H9 (cell line): ENCODE measurements at regions not wholly inside any gene's neighbourhood (a gene's known extent, or its start where the extent isn't known, plus 50 kb on each side); places are given as distances from the start of the nearest gene placed in this dataset.

Source experiments
- DNase-seq: peaks from one replicate; pipeline ENCODE4 v3.0.0-alpha.2; 2017
- H2AFZ ChIP-seq: one replicate; pipeline ENCODE4 v1.6.1; 2013; ENCODE audit warnings: mild to moderate bottlenecking, low read length, control low read depth, moderate library complexity
- H2AK5ac ChIP-seq: 2 replicates; pipeline ENCODE4 v1.6.1; 2013; ENCODE audit warnings: low read length, control low read depth, mixed read lengths; ENCODE audit not compliant: insufficient read length
- H2BK120ac ChIP-seq: one replicate; pipeline ENCODE4 v1.6.1; 2013; ENCODE audit warnings: low read depth, mild to moderate bottlenecking, low read length, control low read depth, inconsistent platforms; ENCODE audit not compliant: poor library complexity, severe bottlenecking
- H2BK12ac ChIP-seq: 2 replicates; pipeline ENCODE4 v1.6.1; 2013; ENCODE audit warnings: low read length, control low read depth, mixed read lengths, low read depth; ENCODE audit not compliant: insufficient read length
- H2BK15ac ChIP-seq: 2 replicates; pipeline ENCODE4 v1.6.1; 2013; ENCODE audit warnings: low read depth, low read length, control low read depth
- H2BK20ac ChIP-seq: one replicate; pipeline ENCODE4 v1.6.1; 2013; ENCODE audit warnings: low read depth, mild to moderate bottlenecking, low read length, control low read depth, inconsistent platforms; ENCODE audit not compliant: poor library complexity, severe bottlenecking
- H2BK5ac ChIP-seq: 2 replicates; pipeline ENCODE4 v1.6.1; 2013; ENCODE audit warnings: low read length, control low read depth, mixed read lengths; ENCODE audit not compliant: insufficient read length
- H3K14ac ChIP-seq: 2 replicates; pipeline ENCODE4 v1.6.1; 2013; ENCODE audit warnings: low read length, control low read depth; ENCODE audit not compliant: insufficient read depth
- H3K18ac ChIP-seq: 2 replicates; pipeline ENCODE4 v1.6.1; 2013; ENCODE audit warnings: low read depth, mild to moderate bottlenecking, mixed read lengths, low read length, control low read depth; ENCODE audit not compliant: insufficient read length
- H3K23ac ChIP-seq: 2 replicates; pipeline ENCODE4 v1.6.1; 2013; ENCODE audit warnings: low read length, control low read depth, mixed read lengths, low read depth; ENCODE audit not compliant: insufficient read length
- H3K23me2 ChIP-seq: 2 replicates; pipeline ENCODE4 v1.6.1; 2013; ENCODE audit warnings: low read depth, mild to moderate bottlenecking, mixed read lengths, low read length, control low read depth; ENCODE audit not compliant: insufficient read length, poor library complexity, severe bottlenecking
- H3K27ac ChIP-seq: 2 replicates; pipeline ENCODE4 v1.5.1; 2013; ENCODE audit warnings: low read length, control low read depth, mixed read lengths, low read depth; ENCODE audit not compliant: insufficient read length
- H3K27me3 ChIP-seq: 2 replicates; pipeline ENCODE4 v1.6.1; 2013; ENCODE audit warnings: low read length, control low read depth, inconsistent platforms; ENCODE audit not compliant: insufficient read depth
- H3K4ac ChIP-seq: 2 replicates; pipeline ENCODE4 v1.6.1; 2013; ENCODE audit warnings: low read depth, mild to moderate bottlenecking, control low read depth, inconsistent platforms, low read length, moderate library complexity
- H3K4me1 ChIP-seq: 2 replicates; pipeline ENCODE4 v1.6.1; 2013; ENCODE audit warnings: low read length, control low read depth, inconsistent platforms; ENCODE audit not compliant: insufficient read depth
- H3K4me2 ChIP-seq: 2 replicates; pipeline ENCODE4 v1.6.1; 2013; ENCODE audit warnings: low read length, control low read depth, mixed read lengths; ENCODE audit not compliant: insufficient read length, insufficient read depth
- H3K56ac ChIP-seq: 2 replicates; pipeline ENCODE4 v1.6.1; 2013; ENCODE audit warnings: low read depth, mild to moderate bottlenecking, mixed read lengths, low read length, control low read depth; ENCODE audit not compliant: insufficient read length
- H3K79me1 ChIP-seq: 2 replicates; pipeline ENCODE4 v1.6.1; 2013; ENCODE audit warnings: low read depth, mild to moderate bottlenecking, moderate library complexity, low read length, control low read depth, inconsistent platforms; ENCODE audit not compliant: insufficient read depth, poor library complexity, severe bottlenecking
- H3K79me2 ChIP-seq: 2 replicates; pipeline ENCODE4 v1.6.1; 2013; ENCODE audit warnings: low read length, control low read depth, inconsistent platforms; ENCODE audit not compliant: insufficient read depth
- H3K9ac ChIP-seq: 2 replicates; pipeline ENCODE4 v1.6.1; 2013; ENCODE audit warnings: low read length, control low read depth, mixed read lengths; ENCODE audit not compliant: insufficient read length; ENCODE audit errors: extremely low read depth
- H3K9me3 ChIP-seq: one replicate; pipeline ENCODE4 v1.6.1; 2013; ENCODE audit warnings: low read depth, low read length, inconsistent platforms; ENCODE audit not compliant: control insufficient read depth
- H3T11ph ChIP-seq: one replicate; pipeline ENCODE4 v1.6.1; 2013; ENCODE audit warnings: mild to moderate bottlenecking, low read length, control low read depth, inconsistent platforms
- H4K20me1 ChIP-seq: one replicate; pipeline ENCODE4 v1.6.1; 2013; ENCODE audit not compliant: control insufficient read depth, insufficient read length, insufficient read depth
- H4K5ac ChIP-seq: 2 replicates; pipeline ENCODE4 v1.6.1; 2013; ENCODE audit warnings: low read depth, mild to moderate bottlenecking, mixed read lengths, low read length, control low read depth; ENCODE audit not compliant: insufficient read length
- H4K8ac ChIP-seq: replicated peaks from 2 replicates; pipeline ENCODE4 v1.6.1; 2013; ENCODE audit warnings: low read length, control low read depth, mixed read lengths, low read depth; ENCODE audit not compliant: insufficient read length
- H4K91ac ChIP-seq: 2 replicates; pipeline ENCODE4 v1.6.1; 2013; ENCODE audit warnings: low read depth, mild to moderate bottlenecking, moderate library complexity, mixed read lengths, low read length, control low read depth; ENCODE audit not compliant: insufficient read length
- H3K27ac Mint-ChIP-seq, 3 experiments: 2 replicates in 2 of 3; 3 replicates in 1 of 3; pipeline ENCODE4 v1.8.0; 2020 to 2021; ENCODE audit warnings: mixed read lengths in 3 of 3, mild to moderate bottlenecking in 1 of 3, moderate library complexity in 1 of 3
- H3K27me3 Mint-ChIP-seq: 2 replicates; pipeline ENCODE4 v1.8.0; 2021; ENCODE audit warnings: low read depth, mild to moderate bottlenecking, moderate library complexity, mixed read lengths
- H3K36me3 Mint-ChIP-seq, 3 experiments: 2 replicates in 2 of 3; 3 replicates in 1 of 3; pipeline ENCODE4 v1.8.0; 2020 to 2021; ENCODE audit warnings: low read depth in 3 of 3, mixed read lengths in 3 of 3; ENCODE audit not compliant: insufficient read depth in 1 of 3
- H3K4me1 Mint-ChIP-seq, 2 experiments: 2 replicates each; pipeline ENCODE4 v1.8.0; 2020; ENCODE audit warnings: mixed read lengths in 2 of 2
- H3K4me3 Mint-ChIP-seq, 2 experiments: 2 replicates in 1 of 2; 3 replicates in 1 of 2; pipeline ENCODE4 v1.8.0; 2020 to 2021; ENCODE audit warnings: mild to moderate bottlenecking in 2 of 2, mixed read lengths in 2 of 2, moderate library complexity in 1 of 2
- H3K9me3 Mint-ChIP-seq, 2 experiments: 2 replicates in 1 of 2; 3 replicates in 1 of 2; pipeline ENCODE4 v1.8.0; 2020; ENCODE audit warnings: mild to moderate bottlenecking in 2 of 2, mixed read lengths in 2 of 2, moderate library complexity in 1 of 2
- WGBS: extraction: QIAGEN DNeasy Blood & Tissue Kit; methylation state at CpG from one replicate; pipeline ENCODE4 v1.1.7; 2013; ENCODE audit warnings: missing lambda C conversion rate, low lambda C conversion rate, mixed read lengths; ENCODE audit not compliant: insufficient read length; ENCODE audit errors: extremely low coverage; 5-methylcytosine and 5-hydroxymethylcytosine counted together
- TF ChIP-seq, protein P1 (sequence below): fragments of 200-600 bp; sonication (generic); conservative IDR thresholded peaks from 3 replicates; pipeline ENCODE4 v1.8.0; 2021; ENCODE audit warnings: antibody characterized with exemption, mild to moderate bottlenecking

- Histone ChIP-seq H3K23ac (no peak overlapping the region), H3K4me1 (no peaks in the 10 kb centered on the region), H2BK5ac (no peak overlapping the region), H2AFZ (no peak overlapping the region), H3K56ac (no peak overlapping the region), H3K18ac (no peak overlapping the region), H2BK20ac (no peak overlapping the region), H4K8ac (no peak overlapping the region), H3K27me3 (no peaks in the 10 kb centered on the region), H4K5ac (no peak overlapping the region), H2BK12ac (no peak overlapping the region), H2BK15ac (no peak overlapping the region), H3K79me1 (no peaks in the 10 kb centered on the region), H4K20me1 (no peaks in the 10 kb centered on the region), H3K9me3 (no peaks in the 10 kb centered on the region), H2AK5ac (no peak overlapping the region), H3K27ac (no peak overlapping the region), H2BK120ac (no peak overlapping the region), H3K23me2 (no peaks in the 10 kb centered on the region), H3K4me2 (no peak overlapping the region), H3K14ac (no peak overlapping the region), H3K4ac (no peak overlapping the region), H3K79me2 (no peaks in the 10 kb centered on the region), H4K91ac (no peak overlapping the region), H3K9ac (no peak overlapping the region), H3T11ph (no peak overlapping the region)
- no peaks in the 10 kb centered on the region for H3K27me3 Mint-ChIP-seq
- DNase-seq: no peak
- no peaks in the 10 kb centered on the region for H3K4me1 Mint-ChIP-seq
- H3K4me3 Mint-ChIP-seq: no peak overlapping the region
- TF ChIP-seq, protein P1, sequence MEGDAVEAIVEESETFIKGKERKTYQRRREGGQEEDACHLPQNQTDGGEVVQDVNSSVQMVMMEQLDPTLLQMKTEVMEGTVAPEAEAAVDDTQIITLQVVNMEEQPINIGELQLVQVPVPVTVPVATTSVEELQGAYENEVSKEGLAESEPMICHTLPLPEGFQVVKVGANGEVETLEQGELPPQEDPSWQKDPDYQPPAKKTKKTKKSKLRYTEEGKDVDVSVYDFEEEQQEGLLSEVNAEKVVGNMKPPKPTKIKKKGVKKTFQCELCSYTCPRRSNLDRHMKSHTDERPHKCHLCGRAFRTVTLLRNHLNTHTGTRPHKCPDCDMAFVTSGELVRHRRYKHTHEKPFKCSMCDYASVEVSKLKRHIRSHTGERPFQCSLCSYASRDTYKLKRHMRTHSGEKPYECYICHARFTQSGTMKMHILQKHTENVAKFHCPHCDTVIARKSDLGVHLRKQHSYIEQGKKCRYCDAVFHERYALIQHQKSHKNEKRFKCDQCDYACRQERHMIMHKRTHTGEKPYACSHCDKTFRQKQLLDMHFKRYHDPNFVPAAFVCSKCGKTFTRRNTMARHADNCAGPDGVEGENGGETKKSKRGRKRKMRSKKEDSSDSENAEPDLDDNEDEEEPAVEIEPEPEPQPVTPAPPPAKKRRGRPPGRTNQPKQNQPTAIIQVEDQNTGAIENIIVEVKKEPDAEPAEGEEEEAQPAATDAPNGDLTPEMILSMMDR: no peak
- peaks cover 0 to 6% of the 10 kb centered on the region in 2 experiments; a peak in 2 of 5 replicates for H3K9me3 Mint-ChIP-seq
- no peak overlapping the region for H3K27ac Mint-ChIP-seq
- no peaks in the 10 kb centered on the region for H3K36me3 Mint-ChIP-seq
- WGBS: no CpG with 5 or more reads among the region's 3 CpGs
Measured at GRCh38 chr7:53940483-53940882, 601.7 kb upstream of the VSTM2A start.
